MG63 (cell line): ENCODE measurements at regions not wholly inside any gene's neighbourhood (a gene's known extent, or its start where the extent isn't known, plus 50 kb on each side); places are given as distances from the start of the nearest gene placed in this dataset.

Experiments used
- DNase-seq: peaks from one replicate; pipeline ENCODE4 v3.0.0-alpha.2; 2020
- H3K27me3 ChIP-seq: fragments of 250-450 bp; sonication (Bioruptor Pico); 2 replicates; pipeline ENCODE4 v1.5.1; 2020; ENCODE audit warnings: mild to moderate bottlenecking, moderate library complexity
- H3K36me3 ChIP-seq: fragments of 250-450 bp; sonication (Bioruptor Pico); 2 replicates; pipeline ENCODE4 v1.5.1; 2020; ENCODE audit warnings: mild to moderate bottlenecking, moderate library complexity
- H3K4me3 ChIP-seq: fragments of 250-450 bp; sonication (Bioruptor Pico); 2 replicates; pipeline ENCODE4 v1.5.1; 2020; ENCODE audit warnings: mild to moderate bottlenecking, moderate library complexity
- H3K9me3 ChIP-seq: fragments of 250-450 bp; sonication (Bioruptor Pico); 2 replicates; pipeline ENCODE4 v1.5.1; 2020; ENCODE audit warnings: mild to moderate bottlenecking, moderate library complexity

DNA sequence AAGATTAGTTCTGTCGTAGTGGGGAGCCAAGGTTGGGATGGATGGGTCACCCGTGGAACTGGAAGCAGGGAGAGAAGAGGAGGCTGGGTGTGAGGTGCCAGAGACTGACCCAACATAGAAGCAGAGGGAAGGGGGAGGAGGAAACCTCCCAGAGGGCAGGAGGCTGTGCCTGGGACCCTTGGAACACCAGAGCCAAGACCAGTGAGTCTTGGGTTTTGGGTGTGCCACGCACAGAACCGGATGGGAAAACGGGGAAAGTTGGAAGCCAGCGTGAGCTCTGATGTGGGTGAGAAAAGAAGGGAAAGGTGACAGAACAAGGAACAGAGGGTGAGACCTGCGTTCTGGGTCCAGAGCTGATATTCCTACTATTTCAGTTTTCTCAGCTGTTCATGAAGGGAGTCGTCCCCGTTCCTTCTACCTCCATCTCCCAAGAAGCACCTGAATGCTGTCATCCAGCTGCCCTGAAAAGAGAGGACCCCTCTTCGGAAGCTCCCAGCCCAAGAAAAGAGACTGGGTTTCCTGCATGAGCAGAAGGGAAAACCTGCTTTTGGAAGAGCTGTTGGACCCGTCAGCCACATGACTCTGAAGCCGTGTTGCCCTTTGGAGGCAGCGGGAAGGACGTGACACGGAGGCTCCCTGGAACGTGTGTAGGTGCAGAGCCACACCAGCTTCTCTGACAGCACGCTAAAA, 250.1 kb downstream of the NDUFA10 start:
- Histone ChIP-seq H3K27me3 (peaks cover 22% of the 10 kb centered on the region), H3K9me3 (no peaks in the 10 kb centered on the region; the same call in 1 of the 2 replicates)
- no peak for DNase-seq

DNA sequence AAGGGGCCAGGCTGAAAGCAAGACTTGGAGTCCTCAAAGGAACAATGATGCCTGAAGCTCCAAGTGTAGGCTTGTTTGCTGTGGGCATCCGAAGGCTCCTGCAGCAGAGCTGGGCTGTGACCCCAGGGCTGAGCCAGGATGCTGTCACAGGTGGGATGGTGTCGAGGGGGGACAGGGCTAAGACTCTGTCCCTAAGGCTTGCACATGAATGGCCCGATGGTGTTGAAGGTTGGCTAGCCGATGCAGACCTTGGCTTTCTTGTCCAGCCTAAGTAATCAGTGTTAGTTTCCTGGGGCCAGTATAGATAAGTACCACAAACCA, 251.0 kb downstream of the NDUFA10 start:
- Histone ChIP-seq H3K36me3 (no peaks in the 10 kb centered on the region), H3K9me3 (no peaks in the 10 kb centered on the region; the same call in 1 of the 2 replicates), H3K4me3 (no peak overlapping the region), H3K27me3 (peaks cover 22% of the 10 kb centered on the region)
- DNase-seq, result no peak

More for the DNA sequence above, 250.1 kb downstream of the NDUFA10 start:
- Histone ChIP-seq H3K4me3 (no peak overlapping the region), H3K36me3 (no peaks in the 10 kb centered on the region)

DNA sequence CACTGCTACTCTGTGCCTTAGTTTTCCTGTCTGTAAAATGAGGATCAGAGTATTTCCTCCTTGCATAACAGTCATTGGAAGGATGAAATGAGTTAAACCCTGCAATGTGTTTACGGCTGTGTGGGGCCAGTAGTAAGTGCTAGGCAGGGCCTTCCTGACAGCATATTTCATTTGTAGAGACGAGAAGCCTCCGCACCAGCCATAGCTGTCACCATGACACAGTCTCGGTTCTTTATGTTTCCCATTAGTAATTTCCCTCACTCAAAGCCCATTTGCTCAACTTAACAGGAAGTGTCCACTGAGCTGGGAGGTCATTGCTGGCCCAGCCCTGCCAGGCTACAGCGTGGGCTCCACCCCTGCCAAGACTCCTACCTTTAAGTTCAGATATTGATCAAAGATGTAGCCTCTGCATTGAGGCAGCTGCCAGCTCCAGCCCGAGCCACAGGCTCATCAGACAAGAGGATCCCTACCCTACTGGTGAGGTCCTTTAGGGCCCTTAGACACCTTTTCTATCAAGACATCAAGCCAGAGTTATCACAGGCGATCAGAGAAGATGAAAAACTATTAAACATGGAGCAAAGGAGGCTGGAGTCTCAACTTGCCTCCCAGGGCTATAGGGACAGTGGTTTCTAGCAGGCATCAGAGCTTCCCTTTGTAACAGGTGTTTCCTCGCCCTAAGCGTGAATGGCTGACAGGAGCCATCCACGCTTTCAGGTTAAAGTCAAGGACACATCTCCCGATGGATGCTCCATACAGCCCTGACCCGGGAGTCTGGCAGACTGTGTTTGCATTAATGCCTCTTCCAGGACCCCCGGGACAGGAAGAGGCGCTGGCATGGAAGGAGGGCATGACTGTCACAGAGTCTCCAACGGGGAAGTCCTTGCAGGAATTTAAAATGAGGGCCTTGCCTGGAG, 251.7 kb downstream of the NDUFA10 start:
- DNase-seq, result no peak
- no peaks in the 10 kb centered on the region; the same call in 1 of the 2 replicates for H3K9me3 ChIP-seq
- peaks cover 22% of the 10 kb centered on the region for H3K27me3 ChIP-seq
- H3K4me3 ChIP-seq, result no peak overlapping the region
- H3K36me3 ChIP-seq, result no peaks in the 10 kb centered on the region

DNA sequence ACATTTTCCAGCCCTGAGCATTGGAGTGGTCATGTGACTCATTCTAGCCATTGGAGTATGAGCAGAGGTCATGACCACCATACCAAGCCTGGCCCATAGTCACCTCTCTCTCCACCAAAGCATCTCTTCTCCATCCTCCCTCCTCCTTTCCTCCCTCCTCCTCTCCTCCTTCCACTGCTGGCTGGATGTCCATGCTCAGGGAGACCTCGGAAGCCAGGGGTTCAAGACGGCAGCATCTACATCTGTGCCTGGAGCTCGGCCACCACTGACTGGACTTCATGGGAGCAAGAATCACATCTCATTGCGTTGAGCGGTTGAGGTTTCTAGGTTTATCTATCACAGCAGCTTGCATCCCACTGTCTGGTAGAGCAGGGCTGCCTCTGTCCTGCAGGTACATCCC, 252.4 kb downstream of the NDUFA10 start:
- Histone ChIP-seq H3K36me3 (no peaks in the 10 kb centered on the region), H3K9me3 (no peaks in the 10 kb centered on the region; the same call in 1 of the 2 replicates), H3K27me3 (peaks cover 22% of the 10 kb centered on the region), H3K4me3 (no peak overlapping the region)
- no peak for DNase-seq

DNA sequence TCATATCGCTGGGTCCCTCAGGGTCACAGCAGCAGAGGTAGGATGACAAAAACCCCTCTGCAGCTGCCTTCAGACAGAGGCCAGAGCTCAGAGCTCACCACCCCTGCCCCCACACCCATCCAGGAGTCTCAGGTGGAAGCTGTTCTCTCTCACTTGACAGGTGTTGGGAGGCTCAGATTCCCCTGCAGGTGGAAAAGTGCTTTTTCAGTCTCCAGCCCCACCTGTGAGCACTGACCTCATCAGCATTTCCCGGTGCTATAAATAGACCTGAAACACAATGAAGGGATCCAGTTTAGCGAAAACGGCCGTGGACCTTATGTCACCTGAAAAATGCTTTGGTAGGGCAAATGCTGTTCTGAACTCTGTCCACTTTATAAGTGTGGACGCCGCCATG, 254.9 kb downstream of the NDUFA10 start:
- Histone ChIP-seq H3K27me3 (peaks cover 14% of the 10 kb centered on the region), H3K4me3 (no peak overlapping the region), H3K36me3 (no peaks in the 10 kb centered on the region), H3K9me3 (no peaks in the 10 kb centered on the region; the same call in 1 of the 2 replicates)
- DNase-seq, result no peak

DNA sequence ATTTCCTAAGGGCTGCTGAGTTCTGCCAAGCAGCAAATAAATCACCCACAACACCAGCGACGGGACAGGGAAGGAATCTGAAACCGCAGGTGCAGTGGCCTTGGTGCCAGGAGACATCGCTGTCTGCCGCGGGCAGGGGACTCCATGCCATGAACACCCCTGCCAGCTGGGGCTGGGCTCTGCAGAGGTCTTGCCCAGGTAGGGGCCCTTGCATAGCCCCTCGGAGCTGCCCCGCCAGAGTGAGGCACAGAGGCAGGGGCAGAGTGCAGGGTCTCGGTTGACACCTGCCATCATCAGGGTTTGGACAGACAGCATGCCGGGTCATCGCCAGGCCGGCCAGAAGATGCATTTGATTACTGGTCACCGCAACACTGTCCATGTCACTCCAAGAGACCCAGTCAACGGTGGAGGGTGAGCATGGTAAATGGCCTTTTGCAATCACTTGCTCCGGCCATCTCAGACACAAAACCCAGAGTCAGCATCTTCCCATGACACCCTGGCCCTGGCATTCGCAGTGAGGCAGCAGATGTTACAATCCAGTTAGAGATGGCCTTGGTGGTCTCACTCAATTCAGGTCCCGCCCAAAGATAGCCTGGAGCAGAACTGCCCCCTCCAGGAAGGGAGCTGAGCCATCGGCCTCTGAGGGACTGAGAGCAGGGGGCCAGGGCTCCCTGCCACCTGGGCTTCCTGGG, 255.4 kb downstream of the NDUFA10 start:
- peaks cover 8% of the 10 kb centered on the region; the same call in 1 of the 2 replicates for H3K27me3 ChIP-seq
- H3K9me3 ChIP-seq, result no peaks in the 10 kb centered on the region; the same call in 1 of the 2 replicates
- H3K4me3 ChIP-seq, result no peak overlapping the region
- H3K36me3 ChIP-seq, result no peaks in the 10 kb centered on the region
- no peak for DNase-seq

DNA sequence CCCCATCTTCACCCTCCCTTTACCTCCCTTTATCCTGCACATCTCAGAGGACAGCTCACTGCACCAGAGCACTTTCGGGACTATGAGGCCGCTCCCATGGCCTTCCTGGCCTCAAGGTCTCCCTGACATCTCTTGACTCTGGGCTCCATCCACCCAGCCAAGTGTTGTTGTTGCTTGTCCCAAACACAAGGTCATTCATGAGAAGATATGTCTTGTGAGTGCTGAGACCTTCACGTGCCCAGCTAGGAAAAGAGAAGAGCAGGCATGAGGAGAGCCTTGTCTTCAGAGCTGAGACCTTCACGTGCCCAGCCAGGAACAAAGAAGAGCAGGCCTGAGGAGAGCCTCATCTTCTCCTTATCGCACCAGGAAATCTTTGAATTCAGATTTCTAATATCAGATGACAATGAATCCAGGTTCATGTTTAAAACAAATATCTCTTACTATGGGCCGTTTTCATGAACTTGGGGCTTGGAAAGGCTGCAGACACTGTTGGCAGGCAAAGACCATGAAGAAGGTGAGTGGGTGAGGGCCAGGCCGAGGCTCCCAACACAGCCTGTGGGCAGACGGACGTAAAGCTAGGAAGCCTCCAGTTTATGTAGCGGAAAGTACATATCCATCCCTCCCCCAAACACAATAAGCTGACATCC, 256.1 kb downstream of the NDUFA10 start:
- no peaks in the 10 kb centered on the region for H3K36me3 ChIP-seq
- H3K9me3 ChIP-seq, result no peaks in the 10 kb centered on the region; the same call in 1 of the 2 replicates
- peaks cover 3% of the 10 kb centered on the region; the same call in 1 of the 2 replicates for H3K27me3 ChIP-seq
- no peak overlapping the region for H3K4me3 ChIP-seq
- no peak for DNase-seq

DNA sequence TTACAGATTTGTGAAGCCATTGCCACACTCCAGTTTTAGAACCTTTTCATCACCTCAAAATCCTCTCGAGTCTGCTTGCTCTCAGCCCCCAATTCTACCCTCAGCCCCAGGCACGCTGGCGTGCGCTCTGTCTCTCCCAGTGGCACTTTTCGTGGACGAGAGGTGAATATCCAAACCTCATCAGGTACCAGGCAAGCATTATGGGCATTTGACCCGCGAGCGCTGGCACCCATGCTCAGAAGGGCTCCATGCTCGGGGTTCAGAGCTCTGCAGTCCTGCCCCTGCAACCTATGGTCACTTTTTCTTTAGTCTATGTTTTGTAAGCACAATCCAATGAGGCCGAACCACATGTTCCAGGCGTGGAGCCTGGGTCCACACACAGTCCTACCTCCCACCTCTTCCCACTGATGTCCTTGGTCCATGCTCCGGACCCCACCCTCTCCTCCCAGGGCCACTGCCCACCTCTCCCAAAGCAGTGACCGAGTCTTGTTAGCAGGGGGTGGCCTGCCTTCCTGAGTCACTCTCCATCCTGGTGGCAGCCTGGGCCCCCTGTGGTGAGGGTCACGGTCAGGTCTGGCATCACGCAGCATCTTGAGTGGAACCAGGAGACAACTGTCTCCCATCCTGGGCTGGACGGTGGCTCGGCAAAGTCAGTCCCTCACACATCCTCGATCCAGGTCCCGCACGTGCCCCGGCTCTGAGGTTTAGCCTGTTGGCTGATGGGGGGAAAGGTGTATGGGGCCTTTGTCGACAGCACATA, 256.9 kb downstream of the NDUFA10 start:
- Histone ChIP-seq H3K27me3 (no peaks in the 10 kb centered on the region), H3K9me3 (no peaks in the 10 kb centered on the region; the same call in 1 of the 2 replicates), H3K4me3 (no peak overlapping the region), H3K36me3 (no peaks in the 10 kb centered on the region)
- no peak for DNase-seq

DNA sequence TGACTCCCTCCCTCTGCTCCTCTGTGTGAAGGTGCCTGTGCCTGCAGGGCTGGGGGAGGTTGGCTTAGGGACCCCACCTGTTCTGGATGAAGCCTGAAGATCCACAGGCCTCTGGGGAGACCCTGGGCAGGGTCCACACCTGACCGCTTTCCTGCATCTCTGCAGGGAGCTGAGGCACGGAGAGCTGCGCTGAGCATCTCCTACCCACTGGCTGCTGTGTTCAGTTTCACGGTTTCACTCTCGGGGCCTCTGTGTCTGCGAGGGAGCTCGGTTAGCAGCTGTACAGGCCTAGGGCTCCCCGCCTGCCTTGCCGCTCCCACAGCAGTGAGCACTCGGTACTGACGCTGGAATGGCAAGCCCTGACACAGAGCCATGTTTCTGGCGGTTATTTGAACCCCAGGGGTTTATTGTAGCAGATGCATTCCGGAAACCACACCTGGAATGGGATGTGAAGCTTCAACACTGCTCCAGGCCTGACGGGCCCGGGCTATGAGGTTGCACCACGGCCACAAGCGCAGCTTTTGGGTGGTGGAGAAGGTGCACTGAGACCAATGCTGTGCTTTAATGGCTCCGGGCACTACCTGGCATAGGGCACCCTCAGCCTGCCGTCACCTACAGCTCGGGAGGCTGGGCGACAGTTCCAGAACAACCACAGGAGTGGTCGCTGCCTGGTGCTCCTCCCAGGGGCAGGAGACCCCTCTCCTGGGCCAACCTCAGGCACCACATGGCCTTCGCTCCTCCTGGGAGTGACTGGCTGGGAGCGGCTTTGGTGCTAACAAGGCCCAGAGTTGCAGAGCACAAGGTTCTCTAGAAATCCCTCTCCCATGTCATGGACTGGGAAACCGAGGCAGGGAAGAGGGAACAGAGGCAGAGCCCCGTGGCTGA, 257.9 kb downstream of the NDUFA10 start:
- DNase-seq, result no peak
- Histone ChIP-seq H3K27me3 (no peaks in the 10 kb centered on the region), H3K36me3 (no peaks in the 10 kb centered on the region), H3K9me3 (no peaks in the 10 kb centered on the region; the same call in 1 of the 2 replicates), H3K4me3 (no peak overlapping the region)

DNA sequence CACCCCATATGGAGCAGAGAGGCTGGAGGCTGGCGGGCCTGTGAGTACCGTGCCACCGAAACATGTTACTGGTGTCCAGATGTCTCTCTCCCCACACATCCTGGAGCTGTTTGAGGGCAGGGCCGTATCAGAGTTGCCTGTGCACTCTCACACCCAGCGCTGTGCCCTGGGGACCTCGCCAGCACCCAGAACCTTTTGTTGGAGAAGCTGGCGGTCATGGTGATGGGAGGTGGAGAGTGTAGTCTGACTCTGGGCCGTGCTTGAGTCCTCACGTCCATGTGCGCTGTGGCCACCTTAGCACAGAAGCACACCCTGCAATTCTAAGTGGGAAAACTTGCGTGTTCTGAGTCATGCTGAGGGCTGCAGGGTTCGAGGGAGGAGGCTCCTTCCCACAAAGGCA, 259.2 kb downstream of the NDUFA10 start:
- no peak for DNase-seq
- H3K9me3 ChIP-seq, result no peaks in the 10 kb centered on the region

DNA sequence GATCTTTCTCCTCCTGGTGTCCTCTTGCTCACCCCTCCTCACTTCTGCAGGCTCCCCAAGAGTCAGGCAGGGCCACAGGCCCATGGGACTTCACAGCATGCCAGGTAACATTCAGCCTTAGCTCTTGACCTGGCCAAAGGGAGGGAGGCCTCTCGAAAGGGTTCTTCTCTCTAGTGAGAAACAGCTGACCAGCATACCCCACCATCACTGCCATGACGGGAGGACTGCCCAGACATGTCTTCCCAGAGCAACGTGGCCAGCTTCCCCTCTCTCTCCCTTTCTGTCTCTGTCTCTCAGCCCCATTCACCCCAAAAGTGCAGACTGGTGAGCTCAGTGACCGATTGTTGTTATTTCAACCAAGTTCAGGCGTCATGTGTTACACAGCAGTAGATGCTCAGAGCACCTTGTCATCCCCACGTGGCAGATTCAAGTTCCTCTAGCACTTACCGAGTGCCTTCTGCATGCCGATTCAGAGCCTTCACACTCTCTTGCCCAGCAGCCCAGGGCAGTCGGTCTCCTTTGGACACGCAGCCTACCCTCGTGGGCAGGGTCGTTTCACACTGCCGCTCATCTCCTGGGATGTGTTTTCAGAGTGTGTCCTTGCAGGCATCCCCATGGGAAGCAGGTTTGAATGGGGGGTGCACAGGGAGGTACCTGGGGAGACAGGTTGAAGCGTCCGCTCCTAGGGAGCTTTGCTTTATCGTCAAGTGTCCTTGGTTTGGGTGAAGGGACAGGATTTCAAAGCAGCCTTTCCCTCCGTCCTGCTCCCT, 259.9 kb downstream of the NDUFA10 start:
- H3K4me3 ChIP-seq, result no peak overlapping the region
- H3K27me3 ChIP-seq, result no peaks in the 10 kb centered on the region
- 0 out of 2 replicates have a peak, but pooled peaks cover 2% of the 10 kb centered on the region for H3K9me3 ChIP-seq
- H3K36me3 ChIP-seq, result no peaks in the 10 kb centered on the region
- DNase-seq, result no peak

More for the DNA sequence above, 259.2 kb downstream of the NDUFA10 start:
- no peak overlapping the region for H3K4me3 ChIP-seq
- H3K36me3 ChIP-seq, result no peaks in the 10 kb centered on the region
- no peaks in the 10 kb centered on the region for H3K27me3 ChIP-seq

DNA sequence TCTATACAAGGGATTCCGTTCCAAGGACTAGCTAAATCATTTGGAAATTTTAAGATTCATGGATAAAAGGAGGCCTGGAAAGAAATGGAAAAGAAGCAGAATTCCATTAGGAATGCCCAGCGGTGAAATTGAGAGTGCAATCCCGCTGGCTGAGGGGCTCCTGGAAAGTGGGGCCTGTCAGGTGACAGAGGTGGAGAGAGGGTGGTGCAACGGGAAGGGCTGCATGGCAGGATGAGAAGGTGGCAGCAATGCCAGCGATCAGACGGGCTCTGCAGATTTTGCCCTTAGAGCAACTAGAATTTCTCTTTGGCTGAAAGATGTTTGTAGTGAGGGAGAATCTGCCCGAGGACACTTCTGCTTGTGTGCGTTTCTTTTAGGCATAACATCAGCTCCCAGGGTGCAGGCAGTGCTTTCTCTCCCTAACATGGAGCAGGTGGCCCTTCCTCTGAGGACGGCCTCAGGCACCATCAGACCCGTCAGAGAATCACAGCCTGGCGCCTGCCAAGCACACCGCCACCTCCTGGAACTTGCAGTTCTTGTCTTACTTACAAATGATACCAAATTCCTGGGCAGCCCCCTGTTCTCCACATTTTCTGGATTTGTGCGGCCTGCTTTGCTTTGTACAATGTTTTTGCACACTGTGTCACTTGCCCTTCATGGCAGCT, 261.6 kb downstream of the NDUFA10 start:
- DNase-seq, result no peak

DNA sequence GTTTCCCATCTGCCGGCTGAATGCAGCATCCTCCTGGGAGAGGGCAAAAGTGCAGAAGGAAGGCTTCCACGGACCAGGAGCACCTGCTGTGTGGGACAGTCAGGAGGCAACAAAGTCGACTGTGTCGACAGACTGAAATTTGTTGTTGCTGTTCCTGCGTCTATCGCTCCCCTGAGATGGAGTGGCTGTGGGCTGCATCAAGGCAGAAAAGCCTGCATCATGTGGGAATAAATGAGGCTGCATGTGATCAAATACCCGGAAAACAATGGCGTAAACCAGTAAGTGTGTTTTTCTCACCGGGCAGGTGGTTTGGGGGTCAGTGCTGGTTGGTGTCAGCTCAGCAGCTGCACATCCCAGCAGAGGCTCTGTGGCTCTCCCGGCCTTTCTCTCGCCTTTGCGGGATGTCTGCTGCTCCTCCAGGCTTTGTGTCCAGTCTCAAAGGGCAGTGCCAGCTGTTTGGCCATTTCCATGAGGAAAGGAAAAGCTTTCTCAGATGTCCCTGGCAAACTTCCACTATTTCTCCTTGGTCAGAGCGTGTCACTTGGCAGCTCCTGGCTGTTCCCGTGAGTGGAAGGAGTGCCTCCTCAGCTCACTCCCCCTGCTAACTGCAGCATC, 262.4 kb downstream of the NDUFA10 start:
- DNase-seq, result peak; percentile 22
- 0 out of 2 replicates have a peak, but pooled peaks cover 2% of the 10 kb centered on the region for H3K9me3 ChIP-seq

More for the DNA sequence above, 261.6 kb downstream of the NDUFA10 start:
- Histone ChIP-seq H3K36me3 (no peaks in the 10 kb centered on the region), H3K4me3 (no peak overlapping the region), H3K27me3 (no peaks in the 10 kb centered on the region), H3K9me3 (0 out of 2 replicates have a peak, but pooled peaks cover 2% of the 10 kb centered on the region)

More for the DNA sequence above, 262.4 kb downstream of the NDUFA10 start:
- H3K4me3 ChIP-seq, result no peak overlapping the region
- H3K36me3 ChIP-seq, result no peaks in the 10 kb centered on the region
- H3K27me3 ChIP-seq, result no peaks in the 10 kb centered on the region
